ENCODE measurements at regions not wholly inside any gene's neighbourhood (a gene's known extent, or its start where the extent isn't known, plus 50 kb on each side); places are given as distances from the start of the nearest gene placed in this dataset.

DNA sequence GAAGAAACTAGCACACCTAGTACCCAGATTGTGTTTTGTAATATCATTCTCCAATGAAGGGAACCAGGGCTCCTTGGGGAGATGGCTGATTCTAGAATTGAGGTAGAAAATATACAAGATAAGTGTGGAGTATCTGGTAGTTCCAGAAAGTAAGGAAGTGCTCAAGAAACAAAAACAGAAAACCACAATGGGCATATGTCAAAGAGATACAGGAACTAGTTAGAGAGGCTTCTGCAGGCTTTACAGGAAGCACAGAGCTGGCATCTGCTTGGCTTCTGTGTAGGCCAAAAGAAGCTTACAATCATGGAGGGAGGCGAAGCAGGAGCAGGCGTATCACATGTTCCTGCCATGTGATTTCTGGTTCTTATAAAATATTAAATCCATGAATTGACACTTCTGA is 105.7 kb upstream of the TMEM161B start:
- TF ChIP-seq POLR2A (IDR thresholded peaks at IDR 0.05) (no peak), CTCF (IDR thresholded peaks at IDR 0.05) (no peak), POLR2AphosphoS5 (IDR thresholded peaks at IDR 0.05) (no peak)

All from breast epithelium (tissue), 3 donors.